Tibial nerve (tissue), 4 donors: ENCODE measurements at regions not wholly inside any gene's neighbourhood (a gene's known extent, or its start where the extent isn't known, plus 50 kb on each side); places are given as distances from the start of the nearest gene placed in this dataset.

ENCODE experiments used
- DNase-seq, 2 donors: peaks; one replicate each; pipeline ENCODE4 v3.0.0-alpha.2; 2019; ENCODE audit warnings: low spot score in 2 of 2
- H3K27ac ChIP-seq, 4 donors: fragments of 200-600 bp; sonication (generic) in 3 of 4; one replicate each; pipeline ENCODE4 v1.5.1; 2017 to 2019; ENCODE audit warnings: mild to moderate bottlenecking in 1 of 4
- H3K27me3 ChIP-seq, 2 donors: fragments of 200-600 bp; sonication (generic) in 1 of 2; one replicate each; pipeline versions ENCODE4 v1.5.1 to v1.6.0; 2017 to 2019
- H3K36me3 ChIP-seq, 3 donors: fragments of 200-600 bp; sonication (generic); one replicate each; pipeline ENCODE4 v1.5.1; 2018 to 2019
- H3K4me1 ChIP-seq, 4 donors: fragments of 200-600 bp; sonication (generic) in 3 of 4; one replicate each; pipeline ENCODE4 v1.5.1; 2017 to 2019
- H3K4me3 ChIP-seq, 4 donors: fragments of 200-600 bp; sonication (generic) in 3 of 4; one replicate each; pipeline ENCODE4 v1.5.1; 2017 to 2019; ENCODE audit warnings: mild to moderate bottlenecking in 1 of 4, moderate library complexity in 1 of 4
- H3K9me3 ChIP-seq, 4 donors: fragments of 200-600 bp; sonication (generic) in 3 of 4; one replicate each; pipeline ENCODE4 v1.5.1; 2017 to 2019
- EP300 ChIP-seq, 2 donors: sonication (generic); formaldehyde crosslinking; IDR thresholded peaks; one replicate each; pipeline ENCODE4 v1.6.1; 2017; ENCODE audit warnings: antibody characterized with exemption in 2 of 2, mild to moderate bottlenecking in 1 of 2
- POLR2A ChIP-seq, 2 donors: fragments of 450-650 bp; IDR thresholded peaks; one replicate each; pipeline ENCODE4 v1.6.1; 2017; ENCODE audit warnings: antibody characterized with exemption in 2 of 2, mild to moderate bottlenecking in 2 of 2, moderate library complexity in 2 of 2
- WGBS, 2 donors: methylation state at CpG; one replicate each; pipeline ENCODE4 v1.1.5; 2018; 5-methylcytosine and 5-hydroxymethylcytosine counted together
- TF ChIP-seq, protein P1 (sequence below), 5 experiments: fragments of 200-600 bp in 3 of 5; fragments of 450-650 bp in 2 of 5; sonication (generic) in 3 of 5; IDR thresholded peaks; one replicate each; pipeline ENCODE4 v1.5.1; 2016 to 2019; ENCODE audit warnings: antibody characterized with exemption in 5 of 5, mild to moderate bottlenecking in 3 of 5, moderate library complexity in 2 of 5

GRCh38 chr1:113281550-113281949 is 108.8 kb upstream of the MAGI3 start:
- TF ChIP-seq, protein P1, sequence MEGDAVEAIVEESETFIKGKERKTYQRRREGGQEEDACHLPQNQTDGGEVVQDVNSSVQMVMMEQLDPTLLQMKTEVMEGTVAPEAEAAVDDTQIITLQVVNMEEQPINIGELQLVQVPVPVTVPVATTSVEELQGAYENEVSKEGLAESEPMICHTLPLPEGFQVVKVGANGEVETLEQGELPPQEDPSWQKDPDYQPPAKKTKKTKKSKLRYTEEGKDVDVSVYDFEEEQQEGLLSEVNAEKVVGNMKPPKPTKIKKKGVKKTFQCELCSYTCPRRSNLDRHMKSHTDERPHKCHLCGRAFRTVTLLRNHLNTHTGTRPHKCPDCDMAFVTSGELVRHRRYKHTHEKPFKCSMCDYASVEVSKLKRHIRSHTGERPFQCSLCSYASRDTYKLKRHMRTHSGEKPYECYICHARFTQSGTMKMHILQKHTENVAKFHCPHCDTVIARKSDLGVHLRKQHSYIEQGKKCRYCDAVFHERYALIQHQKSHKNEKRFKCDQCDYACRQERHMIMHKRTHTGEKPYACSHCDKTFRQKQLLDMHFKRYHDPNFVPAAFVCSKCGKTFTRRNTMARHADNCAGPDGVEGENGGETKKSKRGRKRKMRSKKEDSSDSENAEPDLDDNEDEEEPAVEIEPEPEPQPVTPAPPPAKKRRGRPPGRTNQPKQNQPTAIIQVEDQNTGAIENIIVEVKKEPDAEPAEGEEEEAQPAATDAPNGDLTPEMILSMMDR (IDR thresholded peaks at IDR 0.05): no peak
- TF ChIP-seq POLR2A (IDR thresholded peaks at IDR 0.05) (no peak), EP300 (IDR thresholded peaks at IDR 0.05) (no peak)
- no peaks in the 10 kb centered on the region for H3K27me3 ChIP-seq
- H3K4me3 ChIP-seq: no peak overlapping the region
- DNase-seq: no peak
- H3K36me3 ChIP-seq: no peaks in the 10 kb centered on the region
- no peaks in the 10 kb centered on the region for H3K9me3 ChIP-seq
- H3K27ac ChIP-seq: no peak overlapping the region
- H3K4me1 ChIP-seq: no peaks in the 10 kb centered on the region

DNA sequence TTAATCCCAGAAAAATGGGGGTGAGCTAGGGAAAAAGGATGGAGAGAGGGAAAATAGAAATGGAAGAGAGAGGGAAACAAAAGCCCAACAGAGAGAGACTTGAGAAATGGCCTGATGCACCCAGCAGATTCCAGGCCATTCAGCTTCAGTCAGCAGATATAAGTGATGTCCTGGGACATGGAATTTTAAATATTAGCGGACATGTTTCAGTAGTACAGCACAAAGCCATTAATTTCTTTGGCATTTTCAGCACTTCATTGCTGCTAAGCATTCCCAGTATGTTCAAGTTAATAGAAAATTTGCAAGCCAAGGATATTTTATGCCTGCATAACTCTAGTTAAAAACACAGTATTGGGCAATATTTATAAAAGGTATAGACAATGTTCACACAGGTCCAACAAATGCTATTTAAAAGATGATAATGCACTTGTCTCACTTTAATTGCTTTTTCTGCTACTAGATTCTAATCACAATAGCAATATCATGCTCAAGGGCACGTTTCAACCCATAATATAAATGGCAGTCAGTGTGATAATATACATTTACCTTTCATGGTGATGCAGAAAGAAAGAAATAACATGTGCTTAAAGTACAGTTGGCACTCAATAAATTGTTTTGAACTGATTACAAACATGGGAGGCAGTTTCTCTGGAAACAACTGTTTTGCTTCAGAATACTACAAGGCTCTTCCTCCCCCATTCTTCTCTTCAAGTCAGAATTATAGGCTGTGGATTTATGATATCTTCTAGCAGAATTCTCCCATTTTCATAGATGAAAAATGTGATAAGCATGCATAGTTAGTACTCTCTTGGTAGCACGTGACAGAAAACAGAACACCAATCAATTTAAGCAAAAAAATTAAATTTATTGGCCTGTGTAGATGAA is 108.1 kb upstream of the MAGI3 start:
- Histone ChIP-seq H3K9me3 (no peaks in the 10 kb centered on the region), H3K4me3 (no peak overlapping the region), H3K36me3 (no peaks in the 10 kb centered on the region), H3K27me3 (no peaks in the 10 kb centered on the region), H3K27ac (no peak overlapping the region), H3K4me1 (no peaks in the 10 kb centered on the region)
- TF ChIP-seq EP300 (IDR thresholded peaks at IDR 0.05): no peak
- no peak for TF ChIP-seq POLR2A (IDR thresholded peaks at IDR 0.05)
- TF ChIP-seq, protein P1 (IDR thresholded peaks at IDR 0.05): no peak
- no peak for DNase-seq
- 71 to 72% methylated on average over 3 of the region's 3 CpGs for WGBS, 2 donors

GRCh38 chr1:113282893-113283285 is 107.4 kb upstream of the MAGI3 start:
- DNase-seq: no peak
- no peaks in the 10 kb centered on the region for H3K9me3 ChIP-seq
- no peak overlapping the region for H3K4me3 ChIP-seq
- no peaks in the 10 kb centered on the region for H3K4me1 ChIP-seq
- TF ChIP-seq POLR2A (IDR thresholded peaks at IDR 0.05) (no peak), EP300 (IDR thresholded peaks at IDR 0.05) (no peak)
- TF ChIP-seq, protein P1 (IDR thresholded peaks at IDR 0.05): no peak
- H3K36me3 ChIP-seq: no peaks in the 10 kb centered on the region
- H3K27ac ChIP-seq: no peak overlapping the region
- 77 to 84% methylated on average over 11 of the region's 11 CpGs for WGBS, 2 donors
- H3K27me3 ChIP-seq: no peaks in the 10 kb centered on the region

- Histone ChIP-seq H3K27ac (no peak overlapping the region), H3K9me3 (no peaks in the 10 kb centered on the region), H3K4me1 (no peaks in the 10 kb centered on the region), H3K4me3 (no peak overlapping the region), H3K27me3 (no peaks in the 10 kb centered on the region), H3K36me3 (no peaks in the 10 kb centered on the region)
- DNase-seq: no peak
- no peak for TF ChIP-seq POLR2A (IDR thresholded peaks at IDR 0.05)
- no peak for TF ChIP-seq EP300 (IDR thresholded peaks at IDR 0.05)
- TF ChIP-seq, protein P1 (IDR thresholded peaks at IDR 0.05): no peak
Observed at GRCh38 chr1:113283914-113284313, 106.4 kb upstream of the MAGI3 start.

DNA sequence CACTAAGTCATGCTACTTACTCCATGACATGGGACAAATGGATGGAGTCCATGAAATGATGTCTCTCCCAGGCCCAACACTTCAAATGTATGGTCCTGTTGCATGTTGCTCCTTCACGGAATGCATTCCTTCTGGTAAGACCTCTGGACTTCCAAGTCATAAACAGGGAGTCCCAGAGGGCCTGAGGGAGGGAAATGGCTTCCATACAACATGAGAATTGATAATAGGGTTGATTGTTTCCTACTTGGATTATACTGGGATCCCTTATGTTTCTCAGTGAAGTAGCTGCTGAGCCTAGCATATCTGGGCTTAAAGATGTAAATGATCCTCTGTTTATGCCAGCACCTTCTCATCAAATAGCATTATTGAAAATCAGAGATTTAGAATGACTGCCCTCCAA is 104.2 kb upstream of the MAGI3 start:
- TF ChIP-seq POLR2A (IDR thresholded peaks at IDR 0.05) (no peak), EP300 (IDR thresholded peaks at IDR 0.05) (no peak)
- TF ChIP-seq, protein P1 (IDR thresholded peaks at IDR 0.05): no peak
- Histone ChIP-seq H3K27me3 (no peaks in the 10 kb centered on the region), H3K27ac (no peak overlapping the region), H3K4me1 (no peaks in the 10 kb centered on the region), H3K4me3 (no peak overlapping the region), H3K9me3 (no peaks in the 10 kb centered on the region), H3K36me3 (no peaks in the 10 kb centered on the region)
- WGBS, 2 donors: 20 to 78% methylated on average over 1 of the region's 1 CpG
- DNase-seq: no peak
